AG09309 (cell line): ENCODE measurements at regions not wholly inside any gene's neighbourhood (a gene's known extent, or its start where the extent isn't known, plus 50 kb on each side); places are given as distances from the start of the nearest gene placed in this dataset.
A peak's percentile ranks its signal among the peaks of the same experiment; 100 is the strongest.

Experiments used
- DNase-seq: peaks from one replicate; pipeline ENCODE4 v3.0.0-alpha.2; 2010; ENCODE audit warnings: low read depth
- H3K4me3 ChIP-seq: 2 replicates; pipeline ENCODE4 v1.5.1; 2011; ENCODE audit warnings: mild to moderate bottlenecking, low read depth, low read length, moderate library complexity; ENCODE audit not compliant: control insufficient read depth
- TF ChIP-seq, protein P1 (sequence below): IDR thresholded peaks from 2 replicates; pipeline ENCODE4 v1.5.1; 2011; ENCODE audit warnings: mild to moderate bottlenecking, low read depth, low read length, inconsistent platforms; ENCODE audit not compliant: insufficient read depth, control insufficient read depth; ENCODE audit errors: missing control alignments

DNA sequence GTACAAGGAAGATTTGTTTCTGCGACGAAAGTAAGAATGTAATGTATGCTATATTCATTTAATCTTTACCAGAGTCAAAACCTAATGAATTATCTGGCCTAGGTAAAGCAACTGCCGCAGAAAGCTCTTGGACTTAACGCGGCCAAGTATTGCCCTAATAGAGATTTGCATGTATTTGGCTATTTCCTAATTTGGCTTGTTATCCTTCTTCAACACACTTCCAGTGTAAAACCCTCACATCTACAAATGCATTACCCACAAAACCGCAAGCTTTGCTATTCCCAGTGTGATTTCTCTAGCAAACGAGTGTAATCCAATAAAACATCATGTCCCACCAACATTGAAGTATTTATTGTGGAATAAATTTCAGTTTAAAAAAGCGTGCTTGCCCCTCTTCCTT, 123.8 kb upstream of the LMO4 start:
- H3K4me3 ChIP-seq: no peak overlapping the region
- no peak for DNase-seq
- TF ChIP-seq, protein P1, sequence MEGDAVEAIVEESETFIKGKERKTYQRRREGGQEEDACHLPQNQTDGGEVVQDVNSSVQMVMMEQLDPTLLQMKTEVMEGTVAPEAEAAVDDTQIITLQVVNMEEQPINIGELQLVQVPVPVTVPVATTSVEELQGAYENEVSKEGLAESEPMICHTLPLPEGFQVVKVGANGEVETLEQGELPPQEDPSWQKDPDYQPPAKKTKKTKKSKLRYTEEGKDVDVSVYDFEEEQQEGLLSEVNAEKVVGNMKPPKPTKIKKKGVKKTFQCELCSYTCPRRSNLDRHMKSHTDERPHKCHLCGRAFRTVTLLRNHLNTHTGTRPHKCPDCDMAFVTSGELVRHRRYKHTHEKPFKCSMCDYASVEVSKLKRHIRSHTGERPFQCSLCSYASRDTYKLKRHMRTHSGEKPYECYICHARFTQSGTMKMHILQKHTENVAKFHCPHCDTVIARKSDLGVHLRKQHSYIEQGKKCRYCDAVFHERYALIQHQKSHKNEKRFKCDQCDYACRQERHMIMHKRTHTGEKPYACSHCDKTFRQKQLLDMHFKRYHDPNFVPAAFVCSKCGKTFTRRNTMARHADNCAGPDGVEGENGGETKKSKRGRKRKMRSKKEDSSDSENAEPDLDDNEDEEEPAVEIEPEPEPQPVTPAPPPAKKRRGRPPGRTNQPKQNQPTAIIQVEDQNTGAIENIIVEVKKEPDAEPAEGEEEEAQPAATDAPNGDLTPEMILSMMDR: no peak

DNA sequence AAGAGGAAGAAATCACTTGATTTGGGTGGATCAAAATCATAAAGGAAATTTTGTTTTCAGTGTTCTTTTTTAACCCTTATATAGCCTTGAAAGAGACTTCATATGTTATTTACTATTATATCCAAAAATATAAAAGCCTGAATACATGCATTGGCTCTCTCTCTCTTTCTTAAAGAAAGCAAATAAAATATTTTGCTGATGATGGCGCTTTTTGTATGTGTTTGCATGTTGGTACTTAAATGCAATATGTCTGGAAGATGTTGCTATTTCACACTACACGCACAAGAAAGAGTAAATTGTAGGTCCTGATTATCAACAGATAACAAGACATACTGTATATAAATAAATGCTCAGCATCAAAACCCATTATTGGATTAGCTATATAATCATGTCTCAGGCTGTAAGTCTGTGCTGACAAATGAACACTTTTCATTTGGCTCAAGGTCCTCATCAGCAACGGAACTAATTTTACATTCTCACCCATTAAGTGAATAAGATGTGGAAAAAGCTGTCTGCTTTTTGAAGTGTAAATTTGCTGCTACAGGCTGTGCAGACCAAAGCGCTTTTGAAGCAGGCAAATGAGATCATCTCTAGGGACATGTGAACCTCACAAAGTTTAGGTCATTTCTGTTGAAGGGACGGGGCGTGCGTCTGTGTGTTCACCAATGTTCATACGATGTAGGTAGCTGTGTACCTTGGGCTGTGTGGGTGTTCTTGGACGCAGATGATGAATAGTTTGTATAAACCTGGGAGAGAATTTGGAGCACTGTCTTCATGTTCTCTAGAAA, 122.4 kb upstream of the LMO4 start:
- TF ChIP-seq, protein P1: no peak
- DNase-seq: no peak
- no peak overlapping the region for H3K4me3 ChIP-seq

DNA sequence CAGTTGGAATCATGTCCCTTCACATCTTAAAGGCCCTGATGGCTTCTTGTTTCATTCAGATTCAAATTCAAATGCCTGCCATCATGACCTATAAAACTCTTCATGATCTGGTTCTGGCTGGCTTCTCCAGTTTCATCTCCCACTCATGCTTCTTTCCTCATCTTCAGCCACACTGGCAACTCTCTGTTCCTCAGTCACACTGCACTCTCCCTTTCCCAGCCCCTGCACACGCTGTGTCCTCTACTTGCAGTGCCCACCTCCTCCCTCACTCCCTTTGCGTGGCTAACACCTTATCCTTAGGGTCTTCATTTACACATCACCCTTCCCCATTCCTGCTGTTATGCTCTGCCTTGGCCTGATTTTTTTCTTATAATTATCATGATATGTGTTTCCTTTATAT, 120.6 kb upstream of the LMO4 start:
- no peak for DNase-seq
- TF ChIP-seq, protein P1: no peak
- no peak overlapping the region for H3K4me3 ChIP-seq

DNA sequence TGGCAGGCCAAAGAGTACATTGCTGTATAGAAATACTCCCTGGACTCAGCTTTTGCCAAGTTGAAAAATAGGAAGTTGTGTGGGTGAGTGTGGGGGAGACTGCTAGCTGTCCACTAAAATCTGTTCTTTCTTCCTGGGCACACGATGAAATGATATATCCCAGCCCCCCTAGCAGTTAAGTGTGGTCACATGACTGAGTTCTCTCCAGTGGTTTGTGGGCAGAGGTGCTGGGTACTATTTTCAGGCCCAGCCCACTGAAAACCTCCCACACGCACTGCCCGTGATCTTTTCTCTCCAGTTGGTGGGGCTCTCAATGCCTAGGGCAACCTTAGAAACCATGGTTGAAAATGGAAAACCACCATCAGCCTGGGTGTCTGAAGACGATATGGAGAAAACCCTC, 119.7 kb upstream of the LMO4 start:
- H3K4me3 ChIP-seq: no peak overlapping the region
- TF ChIP-seq, protein P1: no peak
- no peak for DNase-seq

DNA sequence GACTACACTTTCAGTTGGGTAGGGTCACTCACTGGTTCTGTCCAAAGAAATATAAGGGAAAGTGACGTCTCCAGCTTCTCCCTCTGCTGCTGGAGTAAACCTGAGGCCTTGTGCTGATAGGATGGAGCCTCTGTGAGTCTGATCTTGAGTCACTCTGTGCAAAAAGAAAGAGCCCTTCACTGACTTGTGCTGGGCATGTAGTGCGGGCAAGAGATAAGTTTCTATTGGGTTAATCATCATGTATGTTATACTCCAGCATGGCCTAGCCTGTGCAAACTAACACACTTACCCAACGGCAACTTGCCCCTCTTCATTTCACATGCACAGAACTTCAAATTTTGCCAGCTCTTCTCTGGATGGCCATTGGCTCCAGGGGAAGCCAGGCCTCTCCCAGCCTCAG, 118.5 kb upstream of the LMO4 start:
- no peak for DNase-seq
- no peak overlapping the region for H3K4me3 ChIP-seq
- TF ChIP-seq, protein P1: no peak

DNA sequence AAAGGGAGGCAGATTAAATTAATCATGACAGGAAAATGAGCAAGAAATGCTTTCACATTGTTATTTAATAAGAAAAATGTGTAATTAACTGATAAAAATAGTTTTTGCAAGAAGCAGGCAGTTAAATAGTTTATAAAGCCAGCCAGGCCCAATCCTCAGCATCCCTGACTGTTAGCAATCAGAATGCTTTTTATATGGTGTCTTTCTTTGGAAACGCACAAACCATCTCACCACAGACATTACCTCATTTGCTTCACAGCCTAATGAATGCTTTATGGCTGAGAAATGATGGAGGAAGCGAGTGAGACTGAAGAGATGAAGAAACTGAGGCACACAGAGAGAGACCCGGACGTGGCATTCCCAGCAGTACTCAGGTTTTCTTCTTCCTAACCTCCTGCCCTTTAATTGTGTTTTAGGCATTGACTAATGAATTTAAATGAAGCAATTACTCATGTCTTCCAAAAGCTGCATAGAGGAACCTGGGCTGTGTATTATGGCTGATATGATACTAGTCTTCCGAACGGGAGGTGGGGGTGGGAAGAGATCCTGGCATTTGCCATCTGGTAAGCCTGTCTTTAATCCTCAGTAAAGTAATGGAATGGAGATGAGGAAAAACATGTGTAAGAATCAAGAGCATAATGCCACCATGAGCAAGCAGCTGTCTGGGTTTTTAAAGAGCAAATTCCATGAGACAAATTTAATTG, 116.1 kb upstream of the LMO4 start:
- DNase-seq: peak; percentile 28
- H3K4me3 ChIP-seq: no peak overlapping the region
- TF ChIP-seq, protein P1: no peak
